T-helper 1 cell (primary cell): ENCODE measurements at regions not wholly inside any gene's neighbourhood (a gene's known extent, or its start where the extent isn't known, plus 50 kb on each side); places are given as distances from the start of the nearest gene placed in this dataset.
"Not testable (repeated sequence)": the region's sequence is repeated elsewhere in the genome, so short reads cannot be mapped to it uniquely, and the experiment has no call there.

ENCODE experiments used
- DNase-seq, 5 donors: peaks; one replicate each; pipeline ENCODE4 v3.0.0-alpha.2; 2012 to 2020

GRCh38 chr1:31485166-31485565, 72.2 kb downstream of the SERINC2 start:
- no peak for DNase-seq

- DNase-seq, result peak in 1 of 5 donors; percentile 49
Observed at GRCh38 chr1:31487143-31487542, 74.1 kb downstream of the SERINC2 start.

- no peak for DNase-seq
Observed at GRCh38 chr1:31487721-31488293, 74.8 kb downstream of the SERINC2 start.

- no peak for DNase-seq
Observed at GRCh38 chr1:31488528-31488927, 75.5 kb downstream of the SERINC2 start.

- not testable (repeated sequence) for DNase-seq
Observed at GRCh38 chr1:31489575-31489974, 76.6 kb downstream of the SERINC2 start.

GRCh38 chr1:31490596-31490995, 77.6 kb downstream of the SERINC2 start:
- DNase-seq, result not testable (repeated sequence)

- DNase-seq, result not testable (repeated sequence)
Observed at GRCh38 chr1:31495351-31495750, 81.0 kb upstream of the TINAGL1 start.

- DNase-seq, result not testable (repeated sequence)
Observed at GRCh38 chr1:31495770-31496169, 80.5 kb upstream of the TINAGL1 start.

- DNase-seq, result no peak
Observed at GRCh38 chr1:31497601-31498000, 78.7 kb upstream of the TINAGL1 start.

GRCh38 chr1:31498376-31499040, 77.8 kb upstream of the TINAGL1 start:
- DNase-seq, result no peak

GRCh38 chr1:31501505-31501904, 74.8 kb upstream of the TINAGL1 start:
- no peak for DNase-seq

GRCh38 chr1:31502253-31502652, 74.1 kb upstream of the TINAGL1 start:
- no peak for DNase-seq

- no peak for DNase-seq
Observed at GRCh38 chr1:31502926-31503511, 73.3 kb upstream of the TINAGL1 start.

- no peak for DNase-seq
Observed at GRCh38 chr1:31503570-31503969, 72.7 kb upstream of the TINAGL1 start.

- DNase-seq, result no peak
Observed at GRCh38 chr1:31504001-31504400, 72.3 kb upstream of the TINAGL1 start.

GRCh38 chr1:31505911-31506497, 70.3 kb upstream of the TINAGL1 start:
- DNase-seq, result peak in 1 of 5 donors; percentile 55

GRCh38 chr1:31507221-31507620, 69.1 kb upstream of the TINAGL1 start:
- no peak for DNase-seq

GRCh38 chr1:31507676-31508530, 68.4 kb upstream of the TINAGL1 start:
- DNase-seq, result no peak

- peak in 1 of 5 donors; percentile 19 for DNase-seq
Observed at GRCh38 chr1:31509124-31510072, 66.9 kb upstream of the TINAGL1 start.

- DNase-seq, result no peak
Observed at GRCh38 chr1:31510304-31510703, 66.0 kb upstream of the TINAGL1 start.
